Ovary (tissue), 7 donors: ENCODE measurements at regions not wholly inside any gene's neighbourhood (a gene's known extent, or its start where the extent isn't known, plus 50 kb on each side); places are given as distances from the start of the nearest gene placed in this dataset.
"Not testable (repeated sequence)": the region's sequence is repeated elsewhere in the genome, so short reads cannot be mapped to it uniquely, and the experiment has no call there.

ENCODE experiments used
- DNase-seq, 5 donors: peaks; one replicate each; pipeline ENCODE4 v3.0.0-alpha.2; 2019 to 2020
- H3K27ac ChIP-seq, 2 donors: fragments of 200-600 bp; one replicate each; pipeline versions ENCODE4 v1.5.1 to v1.8.0; 2019 to 2022
- H3K27me3 ChIP-seq: fragments of 200-600 bp; one replicate; pipeline ENCODE4 v1.8.0; 2022
- H3K36me3 ChIP-seq: fragments of 200-600 bp; sonication (generic); one replicate; pipeline ENCODE4 v1.5.1; 2019
- H3K4me1 ChIP-seq: one replicate; pipeline ENCODE4 v1.8.1; 2013; ENCODE audit warnings: mild to moderate bottlenecking, moderate library complexity; ENCODE audit not compliant: insufficient read depth
- H3K4me3 ChIP-seq: fragments of 200-600 bp; sonication (generic); one replicate; pipeline ENCODE4 v1.5.1; 2017
- H3K9me3 ChIP-seq, 2 donors: fragments of 200-600 bp in 1 of 2; sonication (generic) in 1 of 2; one replicate each; pipeline versions ENCODE4 v1.5.1 to v1.8.1; 2013 to 2019; ENCODE audit warnings: mild to moderate bottlenecking in 1 of 2, moderate library complexity in 1 of 2
- EP300 ChIP-seq: sonication (generic); formaldehyde crosslinking; IDR thresholded peaks from one replicate; pipeline ENCODE4 v1.6.1; 2017; ENCODE audit warnings: antibody characterized with exemption
- POLR2A ChIP-seq: fragments of 450-650 bp; IDR thresholded peaks from one replicate; pipeline ENCODE4 v1.6.1; 2017; ENCODE audit warnings: antibody characterized with exemption, mild to moderate bottlenecking, moderate library complexity
- WGBS, 3 donors: extraction: QIAGEN DNeasy Blood & Tissue Kit in 1 of 3; methylation state at CpG; one replicate each; pipeline versions ENCODE4 v1.1.5 to v1.1.7; 2013 to 2017; 5-methylcytosine and 5-hydroxymethylcytosine counted together
- intact Hi-C, 4 donors: fragments of 100-400 bp; cut with DNase I; formaldehyde crosslinking; loops; one replicate each; pipeline versions ENCODE4 v1.11.0 to v1.15.1; 2022 to 2023
- TF ChIP-seq, protein P1 (sequence below), 3 donors: fragments of 450-650 bp in 2 of 3; fragments of 200-600 bp in 1 of 3; IDR thresholded peaks; one replicate each; pipeline versions ENCODE4 v1.5.1 to v1.8.0; 2016 to 2022; ENCODE audit warnings: antibody characterized with exemption in 3 of 3, mild to moderate bottlenecking in 1 of 3
- donor health status: DM: no; HTN: no; CAD: no; lungs with moderate emphysema.
- donor health status: DM: no; HTN: no; CAD: no.
- donor health status: Bipolar disorder and iron deficiency.
- donor health status: DM: no; HTN: no; CAD: no.
- donor health status: DM: yes; HTN: yes; CAD: no.

DNA sequence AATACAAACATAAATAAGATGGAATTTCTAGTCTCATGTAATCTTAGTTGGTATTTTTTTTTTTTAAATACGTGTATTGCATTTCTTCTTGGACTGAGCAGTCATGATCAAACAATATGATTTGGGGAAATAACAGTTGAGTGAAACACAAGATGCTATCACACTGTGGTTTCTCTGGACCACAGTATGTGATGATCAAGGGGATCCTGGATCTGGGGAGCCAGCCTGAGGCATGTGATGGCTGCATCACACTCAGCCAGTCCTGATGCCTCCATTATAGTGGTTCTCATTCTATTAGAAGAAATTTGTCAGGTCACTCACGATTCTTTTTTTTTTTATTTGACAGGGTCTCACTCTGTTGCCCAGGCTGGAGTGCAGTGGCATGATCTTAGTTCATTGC, 495.9 kb upstream of the POT1 start:
- Histone ChIP-seq H3K9me3 (no peaks in the 10 kb centered on the region), H3K36me3 (no peaks in the 10 kb centered on the region), H3K27ac (no peak overlapping the region), H3K27me3 (no peaks in the 10 kb centered on the region), H3K4me1 (no peaks in the 10 kb centered on the region), H3K4me3 (no peak overlapping the region)
- TF ChIP-seq POLR2A = no peak
- TF ChIP-seq EP300 = no peak
- TF ChIP-seq, protein P1, sequence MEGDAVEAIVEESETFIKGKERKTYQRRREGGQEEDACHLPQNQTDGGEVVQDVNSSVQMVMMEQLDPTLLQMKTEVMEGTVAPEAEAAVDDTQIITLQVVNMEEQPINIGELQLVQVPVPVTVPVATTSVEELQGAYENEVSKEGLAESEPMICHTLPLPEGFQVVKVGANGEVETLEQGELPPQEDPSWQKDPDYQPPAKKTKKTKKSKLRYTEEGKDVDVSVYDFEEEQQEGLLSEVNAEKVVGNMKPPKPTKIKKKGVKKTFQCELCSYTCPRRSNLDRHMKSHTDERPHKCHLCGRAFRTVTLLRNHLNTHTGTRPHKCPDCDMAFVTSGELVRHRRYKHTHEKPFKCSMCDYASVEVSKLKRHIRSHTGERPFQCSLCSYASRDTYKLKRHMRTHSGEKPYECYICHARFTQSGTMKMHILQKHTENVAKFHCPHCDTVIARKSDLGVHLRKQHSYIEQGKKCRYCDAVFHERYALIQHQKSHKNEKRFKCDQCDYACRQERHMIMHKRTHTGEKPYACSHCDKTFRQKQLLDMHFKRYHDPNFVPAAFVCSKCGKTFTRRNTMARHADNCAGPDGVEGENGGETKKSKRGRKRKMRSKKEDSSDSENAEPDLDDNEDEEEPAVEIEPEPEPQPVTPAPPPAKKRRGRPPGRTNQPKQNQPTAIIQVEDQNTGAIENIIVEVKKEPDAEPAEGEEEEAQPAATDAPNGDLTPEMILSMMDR (IDR thresholded peaks at IDR 0.05) = no peak
- WGBS, 3 donors = 79 to 88% (median 84%) methylated on average over 2 of the region's 2 CpGs
- DNase-seq = no peak
- intact Hi-C loops = no loop called here

- TF ChIP-seq, protein P1 (IDR thresholded peaks at IDR 0.05) = no peak
- TF ChIP-seq EP300 (no peak), POLR2A (no peak)
- intact Hi-C loops = no loop called here
- Histone ChIP-seq H3K4me3 (no peak overlapping the region), H3K9me3 (no peaks in the 10 kb centered on the region), H3K36me3 (no peaks in the 10 kb centered on the region), H3K27ac (no peak overlapping the region), H3K27me3 (no peaks in the 10 kb centered on the region), H3K4me1 (no peaks in the 10 kb centered on the region)
- 44 to 63% (median 48%) methylated on average over 3 of the region's 3 CpGs for whole genome bisulfite sequencing, 3 donors
- no peak for DNase-seq
Measured at GRCh38 chr7:125424721-125425120, 495.1 kb upstream of the POT1 start.

- H3K27ac ChIP-seq = no peak overlapping the region
- no peaks in the 10 kb centered on the region for H3K4me1 ChIP-seq
- no peak overlapping the region for H3K4me3 ChIP-seq
- H3K36me3 ChIP-seq = no peaks in the 10 kb centered on the region
- intact Hi-C loops = no loop called here
- no peak for DNase-seq
- no peaks in the 10 kb centered on the region for H3K9me3 ChIP-seq
- TF ChIP-seq EP300 (no peak), POLR2A (no peak)
- TF ChIP-seq, protein P1 (IDR thresholded peaks at IDR 0.05) = no peak
- no peaks in the 10 kb centered on the region for H3K27me3 ChIP-seq
Measured at GRCh38 chr7:125423458-125424155, 494.0 kb upstream of the POT1 start.

- H3K27me3 ChIP-seq, DNase-seq, H3K4me3 ChIP-seq, H3K36me3 ChIP-seq, H3K4me1 ChIP-seq, H3K9me3 ChIP-seq, H3K27ac ChIP-seq, intact Hi-C loops: not testable (repeated sequence)
- WGBS, 3 donors = 75 to 94% (median 75%) methylated on average over 3 of the region's 3 CpGs
Measured at GRCh38 chr7:125421407-125421806, 491.8 kb upstream of the POT1 start.

DNA sequence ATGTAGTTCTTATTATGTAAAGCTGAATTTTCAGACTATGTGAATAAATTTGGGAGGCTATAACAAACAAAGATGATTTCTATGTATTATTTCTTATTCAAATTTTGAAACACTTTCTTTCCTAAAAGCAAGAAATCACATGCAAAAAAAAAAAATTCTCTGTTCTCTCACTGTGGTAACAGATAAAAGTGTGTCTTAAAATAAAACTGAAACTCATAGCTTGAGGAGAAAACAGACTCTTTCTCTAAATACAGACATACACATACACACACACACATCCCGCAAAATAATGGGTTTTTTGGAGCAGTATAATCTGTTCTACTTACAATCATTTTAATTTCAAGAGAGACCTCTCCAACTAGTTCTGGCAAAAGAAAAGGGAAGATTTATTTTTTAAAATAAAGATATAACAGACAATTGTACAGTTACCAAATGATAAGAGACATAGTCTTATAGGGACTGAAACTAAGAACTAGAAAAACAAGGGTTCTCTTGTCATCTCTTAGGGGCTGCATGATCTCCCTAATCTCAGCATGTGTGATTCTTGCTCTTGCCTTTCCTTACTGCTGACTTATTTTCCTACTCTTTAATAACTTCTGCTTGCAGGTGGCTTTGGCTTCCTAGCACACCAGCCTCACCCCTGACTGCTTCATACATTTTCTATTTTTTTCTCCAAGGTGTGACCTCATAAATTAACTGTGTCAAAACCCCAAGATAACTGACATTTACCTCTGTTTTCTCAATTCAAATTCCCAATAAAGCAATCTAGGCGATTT, 483.5 kb upstream of the POT1 start:
- Histone ChIP-seq H3K9me3 (no peaks in the 10 kb centered on the region), H3K36me3 (no peaks in the 10 kb centered on the region), H3K27me3 (no peaks in the 10 kb centered on the region), H3K4me1 (no peaks in the 10 kb centered on the region), H3K27ac (no peak overlapping the region), H3K4me3 (no peak overlapping the region)
- 49 to 71% (median 67%) methylated on average over 2 of the region's 2 CpGs for WGBS, 3 donors
- TF ChIP-seq POLR2A = no peak
- no peak for TF ChIP-seq EP300
- TF ChIP-seq, protein P1 (IDR thresholded peaks at IDR 0.05) = no peak
- intact Hi-C loops = no loop called here
- no peak for DNase-seq
